ENCODE measurements at regions not wholly inside any gene's neighbourhood (a gene's known extent, or its start where the extent isn't known, plus 50 kb on each side); places are given as distances from the start of the nearest gene placed in this dataset.

DNA sequence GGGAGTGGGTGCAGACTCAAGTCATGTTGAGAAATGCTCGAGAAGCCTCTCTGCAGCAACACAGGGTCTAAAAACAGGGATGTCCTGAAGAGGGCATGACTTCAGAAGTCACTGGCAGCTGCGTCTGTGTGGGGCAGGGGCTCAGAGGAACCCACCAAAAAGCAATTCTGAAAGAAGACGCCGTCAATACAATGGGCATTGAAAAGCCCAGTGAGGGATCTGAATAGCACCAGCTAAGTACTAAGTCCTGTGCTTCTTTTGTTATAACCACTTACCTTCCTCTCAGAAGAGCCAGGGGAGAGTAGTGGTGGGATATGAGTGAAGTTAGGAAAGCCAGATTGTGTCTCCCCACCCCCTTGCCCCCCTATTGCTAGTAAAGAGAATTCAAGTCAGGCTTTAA is 137.2 kb downstream of the INHBA start (continued):
- TF ChIP-seq, protein P1, sequence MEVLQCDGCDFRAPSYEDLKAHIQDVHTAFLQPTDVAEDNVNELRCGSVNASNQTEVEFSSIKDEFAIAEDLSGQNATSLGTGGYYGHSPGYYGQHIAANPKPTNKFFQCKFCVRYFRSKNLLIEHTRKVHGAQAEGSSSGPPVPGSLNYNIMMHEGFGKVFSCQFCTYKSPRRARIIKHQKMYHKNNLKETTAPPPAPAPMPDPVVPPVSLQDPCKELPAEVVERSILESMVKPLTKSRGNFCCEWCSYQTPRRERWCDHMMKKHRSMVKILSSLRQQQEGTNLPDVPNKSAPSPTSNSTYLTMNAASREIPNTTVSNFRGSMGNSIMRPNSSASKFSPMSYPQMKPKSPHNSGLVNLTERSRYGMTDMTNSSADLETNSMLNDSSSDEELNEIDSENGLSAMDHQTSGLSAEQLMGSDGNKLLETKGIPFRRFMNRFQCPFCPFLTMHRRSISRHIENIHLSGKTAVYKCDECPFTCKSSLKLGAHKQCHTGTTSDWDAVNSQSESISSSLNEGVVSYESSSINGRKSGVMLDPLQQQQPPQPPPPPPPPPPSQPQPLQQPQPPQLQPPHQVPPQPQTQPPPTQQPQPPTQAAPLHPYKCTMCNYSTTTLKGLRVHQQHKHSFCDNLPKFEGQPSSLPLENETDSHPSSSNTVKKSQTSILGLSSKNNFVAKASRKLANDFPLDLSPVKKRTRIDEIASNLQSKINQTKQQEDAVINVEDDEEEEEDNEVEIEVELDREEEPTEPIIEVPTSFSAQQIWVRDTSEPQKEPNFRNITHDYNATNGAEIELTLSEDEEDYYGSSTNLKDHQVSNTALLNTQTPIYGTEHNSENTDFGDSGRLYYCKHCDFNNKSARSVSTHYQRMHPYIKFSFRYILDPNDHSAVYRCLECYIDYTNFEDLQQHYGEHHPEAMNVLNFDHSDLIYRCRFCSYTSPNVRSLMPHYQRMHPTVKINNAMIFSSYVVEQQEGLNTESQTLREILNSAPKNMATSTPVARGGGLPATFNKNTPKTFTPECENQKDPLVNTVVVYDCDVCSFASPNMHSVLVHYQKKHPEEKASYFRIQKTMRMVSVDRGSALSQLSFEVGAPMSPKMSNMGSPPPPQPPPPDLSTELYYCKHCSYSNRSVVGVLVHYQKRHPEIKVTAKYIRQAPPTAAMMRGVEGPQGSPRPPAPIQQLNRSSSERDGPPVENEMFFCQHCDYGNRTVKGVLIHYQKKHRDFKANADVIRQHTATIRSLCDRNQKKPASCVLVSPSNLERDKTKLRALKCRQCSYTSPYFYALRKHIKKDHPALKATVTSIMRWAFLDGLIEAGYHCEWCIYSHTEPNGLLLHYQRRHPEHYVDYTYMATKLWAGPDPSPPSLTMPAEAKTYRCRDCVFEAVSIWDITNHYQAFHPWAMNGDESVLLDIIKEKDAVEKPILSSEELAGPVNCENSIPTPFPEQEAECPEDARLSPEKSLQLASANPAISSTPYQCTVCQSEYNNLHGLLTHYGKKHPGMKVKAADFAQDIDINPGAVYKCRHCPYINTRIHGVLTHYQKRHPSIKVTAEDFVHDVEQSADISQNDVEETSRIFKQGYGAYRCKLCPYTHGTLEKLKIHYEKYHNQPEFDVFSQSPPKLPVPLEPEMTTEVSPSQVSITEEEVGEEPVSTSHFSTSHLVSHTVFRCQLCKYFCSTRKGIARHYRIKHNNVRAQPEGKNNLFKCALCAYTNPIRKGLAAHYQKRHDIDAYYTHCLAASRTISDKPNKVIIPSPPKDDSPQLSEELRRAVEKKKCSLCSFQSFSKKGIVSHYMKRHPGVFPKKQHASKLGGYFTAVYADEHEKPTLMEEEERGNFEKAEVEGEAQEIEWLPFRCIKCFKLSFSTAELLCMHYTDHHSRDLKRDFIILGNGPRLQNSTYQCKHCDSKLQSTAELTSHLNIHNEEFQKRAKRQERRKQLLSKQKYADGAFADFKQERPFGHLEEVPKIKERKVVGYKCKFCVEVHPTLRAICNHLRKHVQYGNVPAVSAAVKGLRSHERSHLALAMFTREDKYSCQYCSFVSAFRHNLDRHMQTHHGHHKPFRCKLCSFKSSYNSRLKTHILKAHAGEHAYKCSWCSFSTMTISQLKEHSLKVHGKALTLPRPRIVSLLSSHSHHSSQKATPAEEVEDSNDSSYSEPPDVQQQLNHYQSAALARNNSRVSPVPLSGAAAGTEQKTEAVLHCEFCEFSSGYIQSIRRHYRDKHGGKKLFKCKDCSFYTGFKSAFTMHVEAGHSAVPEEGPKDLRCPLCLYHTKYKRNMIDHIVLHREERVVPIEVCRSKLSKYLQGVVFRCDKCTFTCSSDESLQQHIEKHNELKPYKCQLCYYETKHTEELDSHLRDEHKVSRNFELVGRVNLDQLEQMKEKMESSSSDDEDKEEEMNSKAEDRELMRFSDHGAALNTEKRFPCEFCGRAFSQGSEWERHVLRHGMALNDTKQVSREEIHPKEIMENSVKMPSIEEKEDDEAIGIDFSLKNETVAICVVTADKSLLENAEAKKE (CRISPR knock-in tag; IDR thresholded peaks at IDR 0.05), result no peak
- TF ChIP-seq POLR2AphosphoS5 (IDR thresholded peaks at IDR 0.05; ENCODE audit: low read depth), result no peak
- TF ChIP-seq, protein P2, sequence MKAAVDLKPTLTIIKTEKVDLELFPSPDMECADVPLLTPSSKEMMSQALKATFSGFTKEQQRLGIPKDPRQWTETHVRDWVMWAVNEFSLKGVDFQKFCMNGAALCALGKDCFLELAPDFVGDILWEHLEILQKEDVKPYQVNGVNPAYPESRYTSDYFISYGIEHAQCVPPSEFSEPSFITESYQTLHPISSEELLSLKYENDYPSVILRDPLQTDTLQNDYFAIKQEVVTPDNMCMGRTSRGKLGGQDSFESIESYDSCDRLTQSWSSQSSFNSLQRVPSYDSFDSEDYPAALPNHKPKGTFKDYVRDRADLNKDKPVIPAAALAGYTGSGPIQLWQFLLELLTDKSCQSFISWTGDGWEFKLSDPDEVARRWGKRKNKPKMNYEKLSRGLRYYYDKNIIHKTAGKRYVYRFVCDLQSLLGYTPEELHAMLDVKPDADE (IDR thresholded peaks at IDR 0.05), result no peak
- no peak for TF ChIP-seq STAT1 (IDR thresholded peaks at IDR 0.05; ENCODE audit: unreplicated experiment)
- TF ChIP-seq, protein P3, sequence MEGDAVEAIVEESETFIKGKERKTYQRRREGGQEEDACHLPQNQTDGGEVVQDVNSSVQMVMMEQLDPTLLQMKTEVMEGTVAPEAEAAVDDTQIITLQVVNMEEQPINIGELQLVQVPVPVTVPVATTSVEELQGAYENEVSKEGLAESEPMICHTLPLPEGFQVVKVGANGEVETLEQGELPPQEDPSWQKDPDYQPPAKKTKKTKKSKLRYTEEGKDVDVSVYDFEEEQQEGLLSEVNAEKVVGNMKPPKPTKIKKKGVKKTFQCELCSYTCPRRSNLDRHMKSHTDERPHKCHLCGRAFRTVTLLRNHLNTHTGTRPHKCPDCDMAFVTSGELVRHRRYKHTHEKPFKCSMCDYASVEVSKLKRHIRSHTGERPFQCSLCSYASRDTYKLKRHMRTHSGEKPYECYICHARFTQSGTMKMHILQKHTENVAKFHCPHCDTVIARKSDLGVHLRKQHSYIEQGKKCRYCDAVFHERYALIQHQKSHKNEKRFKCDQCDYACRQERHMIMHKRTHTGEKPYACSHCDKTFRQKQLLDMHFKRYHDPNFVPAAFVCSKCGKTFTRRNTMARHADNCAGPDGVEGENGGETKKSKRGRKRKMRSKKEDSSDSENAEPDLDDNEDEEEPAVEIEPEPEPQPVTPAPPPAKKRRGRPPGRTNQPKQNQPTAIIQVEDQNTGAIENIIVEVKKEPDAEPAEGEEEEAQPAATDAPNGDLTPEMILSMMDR (conservative IDR thresholded peaks at IDR 0.05; ENCODE audit: low read depth in 2 of 2), result no peak
- no peak for TF ChIP-seq EZH2 (IDR thresholded peaks at IDR 0.05; ENCODE audit: low read depth, unreplicated experiment)
- no peak for TF ChIP-seq EZH2phosphoT487 (IDR thresholded peaks at IDR 0.05; ENCODE audit: unreplicated experiment)
- no peak for TF ChIP-seq JUNB (IDR thresholded peaks at IDR 0.05; ENCODE audit: unreplicated experiment)
- TF ChIP-seq ZNF114 (CRISPR knock-in tag; IDR thresholded peaks at IDR 0.05), result no peak

Measured in GM23338 (cell line).